K562 (cell line): ENCODE measurements at regions not wholly inside any gene's neighbourhood (a gene's known extent, or its start where the extent isn't known, plus 50 kb on each side); places are given as distances from the start of the nearest gene placed in this dataset.

Source experiments
- ATAC-seq: fragments of 200-7000 bp; cut with Tn5 transposase; 3 replicates; pipeline ENCODE4 v1.9.1; 2020; ENCODE audit warnings: moderate library complexity
- BruUV-seq: library from RNA; stranded (reverse); fragments of 400-500 nt; replicated peaks from 2 replicates; lab custom pipeline; 2021; lab: Mats Ljungman, UMichigan
- CTCF ChIA-PET: fragments of 300-600 bp; formaldehyde crosslinking; extraction: SDS; loops from one replicate; lab custom pipeline; 2021; ENCODE audit warnings: low intra/inter-chr PET ratio; lab: Yijun Ruan, JAX
- POLR2A ChIA-PET: fragments of 300-600, 350-650 bp; sonication (Branson Sonifier 250); formaldehyde crosslinking; extraction: SDS; loops from one replicate; lab custom pipeline; 2021; ENCODE audit warnings: antibody characterized with exemption, inconsistent platforms; lab: Yijun Ruan, JAX
- DNase-seq, 4 experiments: peaks; one replicate each; pipeline versions ENCODE4 v3.0.0 to v3.0.0-alpha.2; 2011 to 2018; ENCODE audit warnings: low spot score in 3 of 4, mixed read lengths in 3 of 4; ENCODE audit errors: extremely low read depth in 1 of 4
- FAIRE-seq: peaks from 2 replicates; lab custom pipeline; 2011; peaks lifted over from hg19 to GRCh38; lab: Jason Lieb, UNC
- H2AFZ ChIP-seq: 2 replicates; pipeline ENCODE4 v1.6.0; 2011; ENCODE audit warnings: low read depth, low read length, control low read depth, inconsistent platforms
- H3K27ac ChIP-seq: fragments of 200-600 bp; 3 replicates; pipeline ENCODE4 v1.8.0; 2011; ENCODE audit warnings: low read depth, mild to moderate bottlenecking, control low read depth, inconsistent platforms, low read length, moderate library complexity, mixed read lengths; ENCODE audit errors: extremely low read depth
- H3K27me3 ChIP-seq, 2 experiments: fragments of 300-600 bp in 1 of 2; 2 replicates in 1 of 2; 3 replicates in 1 of 2; pipeline versions ENCODE4 v1.6.0 to v1.8.0; 2011; ENCODE audit warnings: inconsistent platforms in 2 of 2, low read length in 2 of 2, mild to moderate bottlenecking in 1 of 2, mixed read lengths in 1 of 2, moderate library complexity in 1 of 2; ENCODE audit not compliant: control insufficient read depth in 2 of 2, insufficient read depth in 2 of 2
- H3K36me3 ChIP-seq: fragments of 300-600 bp; 3 replicates; pipeline ENCODE4 v1.8.0; 2011; ENCODE audit warnings: mild to moderate bottlenecking, low read length, inconsistent platforms; ENCODE audit not compliant: control insufficient read depth, insufficient read depth
- H3K4me1 ChIP-seq, 2 experiments: fragments of 200-600 bp in 1 of 2; replicated peaks in 1 of 2; 2 replicates in 1 of 2; 3 replicates in 1 of 2; pipeline versions ENCODE4 v1.5.1 to v1.8.0; 2011; ENCODE audit warnings: inconsistent platforms in 2 of 2, low read length in 2 of 2, mild to moderate bottlenecking in 1 of 2, mixed read lengths in 1 of 2, moderate library complexity in 1 of 2; ENCODE audit not compliant: control insufficient read depth in 2 of 2, insufficient read depth in 2 of 2
- H3K4me2 ChIP-seq: 2 replicates; pipeline ENCODE4 v1.6.1; 2011; ENCODE audit warnings: low read length, control low read depth, inconsistent platforms, mixed read lengths; ENCODE audit not compliant: insufficient read depth
- H3K4me3 ChIP-seq: fragments of 200-600 bp; sonication (generic), shearing (Covaris generic); 2 replicates; pipeline ENCODE4 v1.5.1; 2016; ENCODE audit warnings: control low read depth, inconsistent platforms
- H3K79me2 ChIP-seq: fragments of 200-600 bp; 3 replicates; pipeline ENCODE4 v1.8.0; 2011; ENCODE audit warnings: low read length, inconsistent platforms; ENCODE audit not compliant: control insufficient read depth, insufficient read depth
- H3K9ac ChIP-seq, 2 experiments: 2 replicates each; pipeline versions ENCODE4 v1.6.0 to v1.6.1; 2011; ENCODE audit warnings: low read depth in 2 of 2, low read length in 2 of 2, control low read depth in 1 of 2, inconsistent platforms in 1 of 2, mild to moderate bottlenecking in 1 of 2, mixed read lengths in 1 of 2; ENCODE audit not compliant: insufficient read depth in 1 of 2
- H3K9me1 ChIP-seq: one replicate; pipeline ENCODE4 v1.6.0; 2011; ENCODE audit warnings: inconsistent platforms, mild to moderate bottlenecking, low read length, moderate library complexity; ENCODE audit not compliant: control insufficient read depth, insufficient read depth
- H3K9me3 ChIP-seq: replicated peaks from 2 replicates; pipeline ENCODE4 v1.5.1; 2011; ENCODE audit warnings: low read depth, low read length, inconsistent platforms; ENCODE audit not compliant: control insufficient read depth, insufficient read depth
- H4K20me1 ChIP-seq: replicated peaks from 2 replicates; pipeline ENCODE4 v1.6.1; 2011; ENCODE audit warnings: low read length, inconsistent platforms, mixed read lengths; ENCODE audit not compliant: control insufficient read depth, insufficient read depth
- BRF1 ChIP-seq: IDR thresholded peaks from 3 replicates; pipeline ENCODE4 v1.6.1; 2011; ENCODE audit warnings: borderline replicate concordance, mild to moderate bottlenecking; ENCODE audit not compliant: insufficient read length; ENCODE audit errors: extremely low read depth
- FOSL1 ChIP-seq: fragments of 200-800 bp; sonication (Bioruptor generic); conservative IDR thresholded peaks from 2 replicates; pipeline ENCODE4 v1.6.1; 2016; ENCODE audit warnings: missing genetic modification characterization, missing compliant biosample characterization
- KDM2B ChIP-seq: fragments of 250-450 bp; sonication (Bioruptor Pico); IDR thresholded peaks from 2 replicates; pipeline ENCODE4 v1.8.0; 2021; ENCODE audit warnings: mild to moderate bottlenecking, moderate library complexity
- ZEB2 ChIP-seq: fragments of 450-650 bp; IDR thresholded peaks from 2 replicates; pipeline ENCODE4 v1.6.1; 2016
- ZNF175 ChIP-seq: fragments of 200-800 bp; sonication (Bioruptor generic); IDR thresholded peaks from 2 replicates; pipeline ENCODE4 v1.6.1; 2016; ENCODE audit warnings: low read depth, mild to moderate bottlenecking, missing genetic modification characterization, missing compliant biosample characterization
- ZNF253 ChIP-seq: fragments of 250-450 bp; sonication (Bioruptor Pico); conservative IDR thresholded peaks from 2 replicates; pipeline ENCODE4 v1.6.1; 2021; ENCODE audit warnings: mild to moderate bottlenecking
- ZNF778 ChIP-seq: fragments of 450-650 bp; formaldehyde crosslinking; IDR thresholded peaks from 2 replicates; pipeline ENCODE4 v1.4.0; 2020; ENCODE audit warnings: mild to moderate bottlenecking, moderate library complexity
- WGBS: fragments of 100-300 bp; shearing (Covaris generic); methylation state at CpG from one replicate; pipeline ENCODE4 v1.1.6; 2016; ENCODE audit warnings: low coverage, mixed read lengths; ENCODE audit not compliant: insufficient coverage; ENCODE audit errors: missing lambda C conversion rate; 5-methylcytosine and 5-hydroxymethylcytosine counted together
- in situ Hi-C: fragments of 300-500 bp; cut with MboI; formaldehyde crosslinking; loops from 4 replicates; pipeline ENCODE4 v1.15.0; 2018; ENCODE audit warnings: inconsistent platforms, mixed read lengths
- intact Hi-C: fragments of 100-400 bp; cut with micrococcal nuclease; formaldehyde crosslinking; loops from 2 replicates; pipeline ENCODE4 v1.14.2; 2022
- TF ChIP-seq, protein P1 (sequence below): fragments of 250-450 bp; sonication (Bioruptor Pico); IDR thresholded peaks from 2 replicates; pipeline ENCODE4 v1.4.0; 2020
- TF ChIP-seq, protein P2 (sequence below): fragments of 450-650 bp; IDR thresholded peaks from 2 replicates; pipeline ENCODE4 v1.6.1; 2017; ENCODE audit warnings: mild to moderate bottlenecking, moderate library complexity

DNA sequence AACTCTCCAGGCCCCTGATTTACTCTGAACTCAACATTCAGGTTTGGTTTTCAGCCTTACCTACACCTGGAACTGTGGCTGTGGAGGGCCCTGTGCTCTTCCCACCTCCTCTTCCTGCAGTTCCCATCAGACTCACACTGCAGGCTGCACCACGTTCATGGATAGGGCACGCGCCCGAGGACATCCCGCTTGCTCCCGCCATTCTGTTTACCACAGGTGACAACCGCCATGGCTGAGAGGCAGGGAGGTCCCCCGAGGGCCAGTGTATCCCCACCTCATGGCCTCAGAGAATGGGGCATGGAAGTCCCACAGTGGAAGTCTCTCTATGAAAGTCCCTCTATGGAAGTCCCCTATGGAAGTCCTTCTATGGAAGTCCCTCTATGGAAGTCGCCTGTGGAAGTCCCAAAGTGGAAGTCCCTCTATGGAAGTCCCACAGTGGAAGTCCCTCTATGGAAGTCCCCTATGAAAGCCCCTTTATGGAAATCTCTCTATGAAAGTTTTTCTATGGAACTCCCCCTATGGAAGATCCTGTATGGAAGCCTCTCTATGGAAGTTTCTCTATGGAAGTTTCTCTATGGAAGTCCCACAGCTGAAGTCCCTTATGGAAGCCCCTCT lies 358.4 kb upstream of the SALL3 start:
- no peak overlapping the region for H3K27ac ChIP-seq
- H3K4me1 ChIP-seq = no peaks in the 10 kb centered on the region
- H3K9ac ChIP-seq = no peak overlapping the region
- intact Hi-C loops (no loop called here), in situ Hi-C loops (no loop called here)
- ChIA-PET CTCF (no interaction called here), POLR2A (no interaction called here)
- H3K79me2 ChIP-seq = no peaks in the 10 kb centered on the region
- no TSS peak for BruUV-seq
- H3K9me1 ChIP-seq = no peaks in the 10 kb centered on the region
- DNase-seq = no peak
- H3K27me3 ChIP-seq = peaks cover 0 to 11% of the 10 kb centered on the region in 2 experiments; a peak in 1 of 5 replicates
- no peak for FAIRE-seq
- WGBS = 0% methylated on average over 5 of the region's 9 CpGs
- no peak overlapping the region for H2AFZ ChIP-seq
- H3K4me2 ChIP-seq = no peak overlapping the region
- no peak for ATAC-seq
- H3K36me3 ChIP-seq = no peaks in the 10 kb centered on the region
- no peak for TF ChIP-seq ZNF253 (CRISPR knock-in tag)
- H4K20me1 ChIP-seq = no peaks in the 10 kb centered on the region
- H3K9me3 ChIP-seq = no peaks in the 10 kb centered on the region
- H3K4me3 ChIP-seq = no peak overlapping the region

DNA sequence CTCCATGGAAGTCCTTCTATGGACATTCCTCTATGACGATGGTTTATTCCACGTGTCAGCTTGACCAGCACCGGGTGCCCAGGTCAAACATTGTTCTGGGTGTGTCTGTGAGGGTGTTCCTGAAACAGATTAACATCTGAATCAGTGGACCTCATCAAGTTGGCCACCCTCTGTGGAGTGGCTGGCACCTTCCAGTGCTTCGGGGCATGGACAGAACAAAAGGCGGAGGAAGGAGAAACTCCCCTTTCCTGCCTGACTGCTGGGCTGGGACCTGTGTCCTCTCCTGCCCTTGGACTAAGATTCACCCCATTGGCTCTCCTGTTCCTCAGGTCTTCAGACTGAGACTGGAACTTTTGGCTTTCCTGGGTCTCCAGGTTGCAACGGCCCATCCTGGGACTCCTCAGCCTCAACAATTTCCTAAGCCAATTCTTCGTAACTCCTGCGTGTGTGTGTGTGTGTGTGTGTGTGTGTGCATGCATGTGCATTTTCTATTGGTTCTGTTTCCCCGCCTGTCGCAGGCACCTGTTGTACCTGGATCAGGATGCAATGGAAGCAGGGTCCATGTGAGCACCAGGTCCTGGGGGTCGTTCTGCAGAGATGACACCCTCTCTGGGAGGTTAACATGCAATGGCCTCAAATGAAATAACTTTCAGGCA lies 357.2 kb upstream of the SALL3 start:
- FAIRE-seq = no peak

More for the DNA sequence above, 357.2 kb upstream of the SALL3 start:
- H3K4me3 ChIP-seq = no peak overlapping the region
- H2AFZ ChIP-seq = no peak overlapping the region
- CTCF ChIA-PET = no interaction called here
- no peaks in the 10 kb centered on the region for H4K20me1 ChIP-seq
- no peaks in the 10 kb centered on the region for H3K9me3 ChIP-seq
- H3K4me1 ChIP-seq = no peaks in the 10 kb centered on the region
- DNase-seq = no peak
- POLR2A ChIA-PET = no interaction called here
- intact Hi-C loops = no loop called here
- no TSS peak for BruUV-seq
- H3K27ac ChIP-seq = no peak overlapping the region
- peaks cover 0 to 11% of the 10 kb centered on the region in 2 experiments; a peak in 1 of 5 replicates for H3K27me3 ChIP-seq
- no peaks in the 10 kb centered on the region for H3K36me3 ChIP-seq
- 0% methylated on average over 8 of the region's 11 CpGs for WGBS
- no peaks in the 10 kb centered on the region for H3K9me1 ChIP-seq
- TF ChIP-seq, protein P1, sequence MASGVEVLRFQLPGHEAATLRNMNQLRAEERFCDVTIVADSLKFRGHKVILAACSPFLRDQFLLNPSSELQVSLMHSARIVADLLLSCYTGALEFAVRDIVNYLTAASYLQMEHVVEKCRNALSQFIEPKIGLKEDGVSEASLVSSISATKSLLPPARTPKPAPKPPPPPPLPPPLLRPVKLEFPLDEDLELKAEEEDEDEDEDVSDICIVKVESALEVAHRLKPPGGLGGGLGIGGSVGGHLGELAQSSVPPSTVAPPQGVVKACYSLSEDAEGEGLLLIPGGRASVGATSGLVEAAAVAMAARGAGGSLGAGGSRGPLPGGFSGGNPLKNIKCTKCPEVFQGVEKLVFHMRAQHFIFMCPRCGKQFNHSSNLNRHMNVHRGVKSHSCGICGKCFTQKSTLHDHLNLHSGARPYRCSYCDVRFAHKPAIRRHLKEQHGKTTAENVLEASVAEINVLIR = no peak
- TF ChIP-seq FOSL1 = no peak
- TF ChIP-seq BRF1 = no peak
- TF ChIP-seq ZNF778 (CRISPR knock-in tag) = no peak
- no peak for TF ChIP-seq ZNF175 (CRISPR knock-in tag)
- TF ChIP-seq ZEB2 = no peak
- TF ChIP-seq, protein P2, sequence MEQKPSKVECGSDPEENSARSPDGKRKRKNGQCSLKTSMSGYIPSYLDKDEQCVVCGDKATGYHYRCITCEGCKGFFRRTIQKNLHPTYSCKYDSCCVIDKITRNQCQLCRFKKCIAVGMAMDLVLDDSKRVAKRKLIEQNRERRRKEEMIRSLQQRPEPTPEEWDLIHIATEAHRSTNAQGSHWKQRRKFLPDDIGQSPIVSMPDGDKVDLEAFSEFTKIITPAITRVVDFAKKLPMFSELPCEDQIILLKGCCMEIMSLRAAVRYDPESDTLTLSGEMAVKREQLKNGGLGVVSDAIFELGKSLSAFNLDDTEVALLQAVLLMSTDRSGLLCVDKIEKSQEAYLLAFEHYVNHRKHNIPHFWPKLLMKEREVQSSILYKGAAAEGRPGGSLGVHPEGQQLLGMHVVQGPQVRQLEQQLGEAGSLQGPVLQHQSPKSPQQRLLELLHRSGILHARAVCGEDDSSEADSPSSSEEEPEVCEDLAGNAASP = no peak
- no peak for TF ChIP-seq KDM2B
- TF ChIP-seq, all 486 proteins: peak for 0
- H3K79me2 ChIP-seq = no peaks in the 10 kb centered on the region
- H3K4me2 ChIP-seq = no peak overlapping the region
- in situ Hi-C loops = no loop called here
- no peak for ATAC-seq
- H3K9ac ChIP-seq = no peak overlapping the region
